ENCODE measurements at regions not wholly inside any gene's neighbourhood (a gene's known extent, or its start where the extent isn't known, plus 50 kb on each side); places are given as distances from the start of the nearest gene placed in this dataset.
A peak's percentile ranks its signal among the peaks of the same experiment; 100 is the strongest.

GRCh38 chr2:108145557-108146326 lies 94.0 kb upstream of the SULT1C3 start:
- no peak for DNase-seq

GRCh38 chr2:108148555-108148954 lies 91.2 kb upstream of the SULT1C3 start:
- no peak for DNase-seq

GRCh38 chr2:108154366-108155061 lies 85.3 kb upstream of the SULT1C3 start:
- no peak for DNase-seq

GRCh38 chr2:108161298-108161697 lies 78.5 kb upstream of the SULT1C3 start:
- DNase-seq = no peak

GRCh38 chr2:108164318-108164717 lies 75.5 kb upstream of the SULT1C3 start:
- DNase-seq = no peak

GRCh38 chr2:108165729-108166128 lies 74.0 kb upstream of the SULT1C3 start:
- no peak for DNase-seq

GRCh38 chr2:108167699-108168098 lies 72.1 kb upstream of the SULT1C3 start:
- DNase-seq = no peak

- DNase-seq = peak in 1 of 2 experiments; percentile 34
Measured at GRCh38 chr2:108169982-108170625, 69.7 kb upstream of the SULT1C3 start.

GRCh38 chr2:108171657-108172056 lies 68.1 kb upstream of the SULT1C3 start:
- DNase-seq = no peak

- peak in 1 of 2 experiments; percentile 26 for DNase-seq
Measured at GRCh38 chr2:108182489-108182888, 57.3 kb upstream of the SULT1C3 start.

- DNase-seq = peak in 1 of 2 experiments; percentile 31
Measured at GRCh38 chr2:108184419-108184818, 55.3 kb upstream of the SULT1C3 start.

GRCh38 chr2:108189316-108189715 lies 50.5 kb upstream of the SULT1C3 start:
- DNase-seq = peak in 1 of 2 experiments; percentile 22

All from SW 1271 (cell line).